NCI-H2107 treated with DMSO at 0.1 percent for 48 hours (cell line): ENCODE measurements at regions not wholly inside any gene's neighbourhood (a gene's known extent, or its start where the extent isn't known, plus 50 kb on each side); places are given as distances from the start of the nearest gene placed in this dataset.

Experiments
- DNase-seq: peaks from one replicate; lab custom pipeline; 2025; ENCODE audit not compliant: unreplicated experiment; lab: John Stamatoyannopoulos, UW

DNA sequence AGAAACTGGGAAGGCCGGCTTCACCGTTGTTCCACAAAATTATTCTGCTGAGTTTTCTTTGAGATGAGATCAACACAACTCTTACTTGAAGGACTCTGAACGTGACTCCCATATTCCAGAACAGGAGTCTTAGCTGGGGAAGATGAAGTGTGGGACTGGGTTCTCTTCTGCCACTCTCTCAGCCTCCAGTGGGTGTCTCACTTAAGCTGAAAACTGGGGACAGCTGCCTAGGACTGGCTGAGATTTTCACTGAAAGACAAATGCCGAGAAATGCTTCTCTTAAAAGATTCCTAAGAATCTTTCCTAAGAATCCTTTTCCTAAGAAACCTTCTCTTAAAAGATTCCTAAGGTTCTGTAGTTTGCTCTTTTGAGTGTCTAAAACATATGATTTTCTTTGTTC, 156.6 kb upstream of the LHCGR start:
- peak; percentile 1 for DNase-seq

GRCh38 chr2:48910961-48911360, 155.4 kb upstream of the LHCGR start:
- no peak for DNase-seq

DNA sequence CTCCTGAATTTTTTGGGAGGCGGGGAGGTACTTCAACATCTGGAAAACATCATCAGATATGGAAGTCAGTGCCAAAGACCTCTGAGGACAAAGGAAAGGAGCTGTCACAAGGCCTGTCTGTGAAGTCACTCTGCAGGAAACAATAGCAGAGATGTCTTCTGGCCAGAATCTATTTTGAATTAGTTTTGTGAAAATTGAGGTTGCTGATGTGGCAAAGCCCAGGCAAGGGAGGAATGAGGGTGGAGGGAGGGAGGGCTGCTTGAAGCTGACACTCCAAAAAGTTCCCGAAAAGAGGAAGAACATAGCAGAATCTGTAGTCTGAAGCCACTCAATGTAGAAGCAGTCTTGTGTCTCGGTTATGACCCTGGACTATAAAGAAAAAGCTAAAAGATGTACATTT, 151.1 kb upstream of the LHCGR start:
- DNase-seq = no peak

DNA sequence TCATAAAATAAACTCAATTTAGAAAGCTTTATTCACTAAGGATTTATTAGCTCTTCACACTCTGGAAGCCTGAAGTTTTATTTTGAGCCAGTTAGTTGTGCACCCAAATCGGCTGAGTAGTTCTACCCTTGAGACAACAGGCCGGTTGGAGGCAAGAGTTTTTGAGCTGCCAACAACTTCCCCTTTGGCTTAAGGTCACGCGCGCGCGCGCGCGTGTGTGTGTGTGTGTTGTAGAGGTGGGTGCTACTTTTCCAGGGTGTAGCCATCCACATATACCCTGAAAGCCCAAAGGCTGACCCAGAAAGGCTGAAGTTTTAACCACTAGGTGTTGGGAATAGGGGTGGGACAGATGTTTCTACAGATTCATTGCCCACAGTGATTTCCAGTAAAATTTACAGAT, 150.2 kb upstream of the LHCGR start:
- no peak for DNase-seq

- no peak for DNase-seq
Measured at GRCh38 chr2:48902521-48902920, 147.0 kb upstream of the LHCGR start.

DNA sequence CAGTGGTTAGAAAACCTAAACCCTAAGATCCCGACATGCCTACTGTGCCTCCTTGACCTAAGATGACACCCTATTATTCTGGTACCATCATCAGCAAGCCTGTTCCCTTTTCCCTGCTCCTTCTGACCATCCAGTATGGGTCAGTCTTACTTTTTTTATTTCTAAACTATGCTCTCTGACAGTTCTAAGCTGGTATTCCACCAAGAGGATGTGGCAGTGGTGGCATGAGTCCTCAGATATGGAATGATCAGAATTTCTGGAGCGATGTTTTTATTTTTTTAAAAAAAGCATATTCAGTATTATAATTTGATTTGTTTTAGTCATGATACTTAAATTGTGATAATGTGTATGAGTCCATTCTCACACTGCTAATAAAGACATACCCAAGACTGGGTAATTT, 145.9 kb upstream of the LHCGR start:
- DNase-seq = no peak

GRCh38 chr2:48901015-48901343, 145.5 kb upstream of the LHCGR start:
- no peak for DNase-seq

- no peak for DNase-seq
Measured at GRCh38 chr2:48900321-48901014, 144.9 kb upstream of the LHCGR start.

DNA sequence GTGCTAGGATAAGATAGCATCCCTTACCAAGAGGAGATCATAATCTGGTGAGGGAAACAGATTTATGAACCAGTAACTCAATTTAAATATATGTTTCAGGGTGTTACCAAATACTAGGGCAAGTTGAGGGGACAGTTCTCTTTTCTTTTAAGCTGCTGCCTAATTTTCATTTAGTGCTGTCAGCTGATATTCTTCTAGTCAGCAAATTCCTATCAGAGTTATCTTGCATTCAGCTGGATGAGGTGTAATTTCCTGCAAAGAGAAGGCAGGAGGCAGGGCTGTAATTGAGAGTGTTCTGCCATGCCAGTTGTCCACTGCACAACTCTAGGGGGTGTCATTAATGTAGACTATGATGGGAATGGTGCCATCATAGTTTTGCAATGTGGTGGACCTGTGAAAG, 141.3 kb upstream of the LHCGR start:
- DNase-seq = no peak

- no peak for DNase-seq
Measured at GRCh38 chr2:48890454-48891131, 135.1 kb upstream of the LHCGR start.

DNA sequence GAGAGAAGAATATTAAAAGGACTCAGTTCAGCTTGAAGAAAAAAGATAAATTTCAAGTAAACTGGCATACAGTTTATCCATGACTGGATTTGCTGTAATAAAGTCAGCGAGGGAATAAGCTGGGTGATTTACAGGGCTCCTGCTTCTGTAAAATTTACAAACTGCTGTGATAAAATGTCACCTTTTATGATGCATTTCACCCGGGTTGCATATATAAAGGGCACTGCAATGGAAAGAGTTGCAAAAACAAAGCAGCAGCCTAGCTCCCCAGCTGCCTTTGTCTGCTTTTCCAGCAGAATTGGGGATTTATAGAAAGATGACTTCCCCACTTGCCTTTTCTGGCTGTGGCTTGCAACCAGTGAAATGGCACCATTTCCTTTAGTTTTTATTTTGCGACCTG, 132.5 kb upstream of the LHCGR start:
- DNase-seq = no peak

DNA sequence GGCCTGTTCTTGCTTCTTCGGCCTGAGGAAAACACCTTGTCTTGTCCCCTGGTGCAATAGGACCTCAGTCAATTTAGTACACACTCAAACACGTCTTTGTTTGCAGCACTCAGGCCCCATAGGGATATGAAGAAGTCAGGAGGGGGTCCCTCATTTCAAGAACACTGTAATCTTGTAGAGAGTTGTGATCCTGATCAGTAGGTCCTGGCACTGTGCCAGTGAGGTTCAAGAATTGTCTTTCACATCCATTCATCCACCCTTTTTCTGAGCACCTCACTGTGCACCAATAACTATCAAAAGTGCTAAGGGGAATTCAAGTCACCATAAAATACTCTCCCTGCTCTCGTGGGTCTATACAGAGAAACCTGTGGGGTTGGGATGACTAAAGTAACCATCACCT, 131.4 kb upstream of the LHCGR start:
- peak; percentile 30 for DNase-seq

DNA sequence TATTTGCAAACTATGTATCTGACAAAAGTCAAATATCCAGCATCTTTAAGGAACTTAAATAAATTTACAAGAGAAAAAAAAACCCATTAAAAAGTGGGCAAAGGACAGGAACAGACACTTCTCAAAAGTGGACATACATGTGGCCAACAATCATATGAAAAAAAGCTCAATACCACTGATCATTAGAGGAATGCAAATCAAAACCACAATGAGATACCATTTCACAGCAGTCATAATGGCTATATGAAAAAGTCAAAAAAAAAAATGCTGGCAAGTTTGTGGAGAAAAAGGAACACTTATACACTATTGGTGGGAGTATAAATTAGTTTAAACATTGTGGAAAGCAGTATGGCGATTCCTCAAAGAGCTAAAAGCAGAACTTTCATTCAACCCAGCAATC, 130.3 kb upstream of the LHCGR start:
- DNase-seq = no peak

GRCh38 chr2:48883661-48884060, 128.1 kb upstream of the LHCGR start:
- no peak for DNase-seq

- DNase-seq = no peak
Measured at GRCh38 chr2:48874282-48874681, 118.8 kb upstream of the LHCGR start.

- DNase-seq = no peak
Measured at GRCh38 chr2:48873666-48874065, 118.1 kb upstream of the LHCGR start.

DNA sequence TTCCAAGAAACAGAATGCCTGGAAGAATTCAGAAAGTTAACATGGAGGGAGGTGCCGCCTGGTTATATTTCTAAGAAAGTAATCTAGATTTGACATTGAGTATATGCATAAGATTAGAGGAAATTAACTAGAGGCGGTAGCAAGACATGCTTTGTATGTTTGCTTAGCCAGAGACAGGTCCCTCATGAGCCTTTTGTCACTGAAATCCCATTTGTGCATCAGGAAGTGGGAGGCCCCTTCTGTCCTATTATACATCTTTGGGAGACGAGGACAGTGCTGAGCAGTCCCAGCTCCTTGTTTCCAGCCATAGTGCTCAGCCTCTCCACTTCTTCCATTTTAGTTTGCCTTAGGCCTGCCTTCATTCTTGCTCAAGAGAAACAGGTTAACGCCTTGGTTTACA, 115.4 kb upstream of the LHCGR start:
- no peak for DNase-seq

DNA sequence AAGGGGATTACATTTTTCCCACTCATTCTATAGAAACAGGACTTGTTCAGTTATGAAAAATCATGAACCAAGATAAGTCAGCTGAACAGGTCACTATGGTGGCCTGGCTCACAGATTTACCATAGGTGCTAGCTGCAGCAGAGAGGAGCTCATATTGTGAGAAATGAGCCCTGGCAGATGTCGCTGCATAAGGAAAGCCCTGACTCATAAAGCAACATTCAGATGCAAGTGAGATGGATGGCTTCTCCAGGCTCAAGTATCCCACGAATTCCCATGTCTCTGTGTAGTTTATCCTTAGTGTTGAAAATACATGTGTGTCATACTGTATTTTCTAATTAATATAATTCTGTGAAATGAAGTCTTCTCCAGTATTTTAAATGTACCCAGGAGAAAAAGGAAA, 115.0 kb upstream of the LHCGR start:
- no peak for DNase-seq

DNA sequence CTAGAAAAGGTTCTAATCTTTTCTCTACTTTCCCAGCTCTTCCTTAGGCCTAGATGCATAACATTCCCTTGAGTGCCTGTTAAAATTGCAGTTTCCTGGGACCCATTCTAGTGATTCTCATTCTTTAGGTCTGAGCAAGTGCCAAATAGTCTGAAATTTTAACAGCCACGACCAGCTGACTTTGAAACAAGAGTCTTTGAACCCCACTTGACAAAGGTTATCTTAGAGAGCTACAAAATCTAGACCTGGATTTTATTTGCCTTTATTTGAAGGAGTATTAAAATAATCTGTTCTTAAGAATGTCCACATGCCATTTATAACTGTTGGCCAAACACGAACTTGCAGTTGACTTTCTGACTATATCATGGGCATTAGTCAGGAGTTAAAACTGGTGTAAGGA, 110.2 kb upstream of the LHCGR start:
- DNase-seq = no peak

DNA sequence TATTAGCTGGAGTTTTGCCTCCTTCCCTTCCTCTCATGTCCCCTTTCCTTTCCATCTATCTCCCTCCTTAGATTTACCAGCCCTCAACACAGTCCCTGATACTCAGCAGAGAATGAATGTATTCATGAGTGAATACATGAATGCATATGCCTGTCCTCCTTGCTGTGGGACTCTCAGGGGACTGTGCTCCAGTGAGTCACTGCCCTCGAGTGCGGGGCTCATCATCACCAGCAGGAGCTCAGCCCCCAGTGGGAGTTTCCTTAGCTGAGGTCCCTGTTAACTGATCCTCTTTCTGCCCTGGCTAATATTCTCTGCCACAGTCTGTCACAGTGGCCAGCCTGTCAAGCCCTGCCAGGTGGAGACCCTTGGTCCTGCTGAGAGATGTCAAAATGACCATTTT, 104.9 kb upstream of the LHCGR start:
- DNase-seq = no peak

GRCh38 chr2:48856657-48857056, 101.1 kb upstream of the LHCGR start:
- DNase-seq = no peak

- DNase-seq = no peak
Measured at GRCh38 chr2:48856144-48856543, 100.6 kb upstream of the LHCGR start.

GRCh38 chr2:48855142-48855541, 99.6 kb upstream of the LHCGR start:
- DNase-seq = no peak
